T-cell (primary cell): ENCODE measurements at regions not wholly inside any gene's neighbourhood (a gene's known extent, or its start where the extent isn't known, plus 50 kb on each side); places are given as distances from the start of the nearest gene placed in this dataset.
"Not testable (repeated sequence)": the region's sequence is repeated elsewhere in the genome, so short reads cannot be mapped to it uniquely, and the experiment has no call there.

Experiments used
- ATAC-seq, 4 experiments: fragments of 200-7000 bp in 3 of 4; fragments of 150-1000 bp in 1 of 4; cut with Tn5 transposase; replicated peaks in 1 of 4; 1 replicate in 3 of 4; 2 replicates in 1 of 4; pipeline ENCODE4 v1.10.0; 2021; ENCODE audit warnings: moderate library complexity in 3 of 4, mild to moderate bottlenecking in 2 of 4, moderate number of reproducible peaks in 1 of 4
- CTCF ChIA-PET, 2 donors: fragments of 300-600 bp; sonication (Branson Sonifier 250); formaldehyde crosslinking; loops; one replicate each; lab custom pipeline; 2022; ENCODE audit warnings: antibody characterized with exemption in 2 of 2; lab: Charles Lee
- POLR2A ChIA-PET, 2 donors: fragments of 300-600 bp; sonication (Branson Sonifier 250); formaldehyde crosslinking; loops; one replicate each; lab custom pipeline; 2022; ENCODE audit warnings: antibody characterized with exemption in 2 of 2; lab: Charles Lee
- DNase-seq, 35 experiments: peaks; one replicate each; pipeline versions ENCODE4 v3.0.0 to v3.0.0-alpha.2; 2013 to 2023
- H3K27ac ChIP-seq: one replicate; pipeline ENCODE4 v1.5.1; 2013; ENCODE audit warnings: low read length
- H3K27me3 ChIP-seq, 2 experiments: replicated peaks in 1 of 2; 1 replicate in 1 of 2; 2 replicates in 1 of 2; pipeline versions ENCODE4 v1.6.1 to v1.7.0; 2013; ENCODE audit warnings: low read length in 1 of 2, mixed read lengths in 1 of 2; ENCODE audit not compliant: control insufficient read depth in 2 of 2, insufficient read depth in 2 of 2; ENCODE audit errors: extremely low read depth in 1 of 2
- H3K36me3 ChIP-seq, 2 donors: 1 replicate in 1 of 2; 2 replicates in 1 of 2; pipeline versions ENCODE4 v1.6.1 to v1.7.0; 2013; ENCODE audit warnings: low read length in 1 of 2; ENCODE audit not compliant: control insufficient read depth in 2 of 2, insufficient read depth in 1 of 2; ENCODE audit errors: extremely low read depth in 1 of 2
- H3K4me1 ChIP-seq, 2 experiments: 1 replicate in 1 of 2; 2 replicates in 1 of 2; pipeline versions ENCODE4 v1.6.1 to v1.7.0; 2013; ENCODE audit warnings: low read length in 2 of 2, mixed read lengths in 1 of 2; ENCODE audit not compliant: insufficient read depth in 2 of 2, control insufficient read depth in 1 of 2; ENCODE audit errors: extremely low read depth in 1 of 2
- H3K4me3 ChIP-seq, 2 donors: 1 replicate in 1 of 2; 2 replicates in 1 of 2; pipeline versions ENCODE4 v1.5.1 to v1.7.0; 2013; ENCODE audit warnings: mild to moderate bottlenecking in 2 of 2, low read length in 1 of 2, moderate library complexity in 1 of 2; ENCODE audit not compliant: control insufficient read depth in 1 of 2; ENCODE audit errors: extremely low read depth in 1 of 2
- H3K9me3 ChIP-seq: 2 replicates; pipeline ENCODE4 v1.7.0; 2013
- H3K27ac Mint-ChIP-seq, 2 donors: one replicate each; pipeline ENCODE4 v1.8.0; 2020 to 2021; ENCODE audit warnings: mild to moderate bottlenecking in 2 of 2, mixed read lengths in 2 of 2
- H3K27me3 Mint-ChIP-seq, 2 donors: one replicate each; pipeline ENCODE4 v1.8.0; 2021 to 2022; ENCODE audit warnings: mixed read lengths in 2 of 2
- H3K36me3 Mint-ChIP-seq: one replicate; pipeline ENCODE4 v1.8.0; 2021; ENCODE audit warnings: mixed read lengths
- H3K4me1 Mint-ChIP-seq, 3 donors: one replicate each; pipeline ENCODE4 v1.8.0; 2020 to 2022; ENCODE audit warnings: mixed read lengths in 3 of 3, mild to moderate bottlenecking in 1 of 3
- H3K4me3 Mint-ChIP-seq, 3 donors: one replicate each; pipeline ENCODE4 v1.8.0; 2020 to 2022; ENCODE audit warnings: mild to moderate bottlenecking in 3 of 3, mixed read lengths in 3 of 3, moderate library complexity in 3 of 3
- H3K9me3 Mint-ChIP-seq, 3 donors: one replicate each; pipeline ENCODE4 v1.8.0; 2020 to 2022; ENCODE audit warnings: mixed read lengths in 3 of 3
- WGBS: methylation state at CpG from one replicate; pipeline ENCODE4 v1.1.5; 2013; ENCODE audit warnings: missing lambda C conversion rate; ENCODE audit not compliant: insufficient coverage; 5-methylcytosine and 5-hydroxymethylcytosine counted together

DNA sequence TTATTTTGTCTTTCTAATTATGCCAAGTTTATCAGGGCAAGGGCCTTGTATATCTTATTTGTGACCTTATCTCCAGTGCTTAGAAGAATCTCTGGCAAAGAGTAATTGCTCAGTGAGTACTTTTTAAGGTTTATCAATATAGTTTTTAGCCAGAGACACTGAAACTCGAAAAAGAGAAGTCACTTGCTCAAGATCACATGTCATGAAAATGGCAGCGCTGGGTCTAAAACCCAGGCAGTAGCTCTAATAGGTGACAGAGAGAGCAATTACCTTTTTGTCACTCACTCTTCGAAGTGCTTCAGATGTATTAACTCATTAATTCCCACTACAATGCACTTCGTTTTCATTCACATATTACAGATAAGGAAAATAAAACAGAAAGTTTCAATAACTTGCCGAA lies 667.5 kb downstream of the DOK5 start:
- POLR2A ChIA-PET = no interaction called here
- Mint-ChIP-seq H3K27ac (no peak overlapping the region), H3K27me3 (no peaks in the 10 kb centered on the region), H3K36me3 (no peaks in the 10 kb centered on the region), H3K4me3 (no peak overlapping the region), H3K9me3 (peaks cover 3 to 17% (median 6%) of the 10 kb centered on the region in 3 donors), H3K4me1 (no peaks in the 10 kb centered on the region)
- H3K9me3 ChIP-seq = no peaks in the 10 kb centered on the region
- no peaks in the 10 kb centered on the region for H3K27me3 ChIP-seq
- DNase-seq (no peak), ATAC-seq (no peak)
- no peak overlapping the region for H3K27ac ChIP-seq
- WGBS = 67% methylated on average over 3 of the region's 5 CpGs
- no peaks in the 10 kb centered on the region for H3K4me1 ChIP-seq
- no peak overlapping the region for H3K4me3 ChIP-seq
- no peaks in the 10 kb centered on the region for H3K36me3 ChIP-seq
- CTCF ChIA-PET = no interaction called here

DNA sequence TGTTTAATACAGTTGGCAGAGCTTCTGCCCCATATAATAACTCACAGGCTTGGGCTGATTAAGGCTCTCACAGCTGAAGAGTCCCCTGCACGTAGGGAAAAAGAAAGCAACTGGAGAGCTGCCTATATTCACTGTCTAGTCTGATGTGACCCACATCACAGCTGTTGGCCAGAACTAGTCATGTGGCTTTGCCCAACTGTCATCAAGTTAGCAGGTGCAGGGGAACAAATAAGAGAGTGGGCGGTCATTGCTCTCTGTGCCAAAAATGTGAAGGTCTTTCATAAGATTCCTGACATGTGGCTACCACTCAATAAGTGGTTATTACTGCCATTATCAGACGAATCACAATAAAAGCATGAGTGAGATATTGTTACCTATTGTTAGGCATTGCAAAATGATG lies 665.2 kb downstream of the DOK5 start:
- no peaks in the 10 kb centered on the region for H3K27me3 Mint-ChIP-seq
- no peaks in the 10 kb centered on the region for H3K36me3 ChIP-seq
- no peak for ATAC-seq
- ChIA-PET CTCF (no interaction called here), POLR2A (no interaction called here)
- 29% methylated on average over 1 of the region's 3 CpGs for WGBS
- H3K27ac Mint-ChIP-seq = no peak overlapping the region
- peaks cover 8 to 18% (median 9%) of the 10 kb centered on the region in 3 donors for H3K9me3 Mint-ChIP-seq
- H3K27me3 ChIP-seq = no peaks in the 10 kb centered on the region
- no peaks in the 10 kb centered on the region for H3K4me1 ChIP-seq
- no peak overlapping the region for H3K27ac ChIP-seq
- no peak for DNase-seq
- H3K9me3 ChIP-seq = no peaks in the 10 kb centered on the region
- H3K36me3 Mint-ChIP-seq = no peaks in the 10 kb centered on the region
- H3K4me3 Mint-ChIP-seq = no peak overlapping the region
- no peaks in the 10 kb centered on the region for H3K4me1 Mint-ChIP-seq
- H3K4me3 ChIP-seq = no peak overlapping the region

DNA sequence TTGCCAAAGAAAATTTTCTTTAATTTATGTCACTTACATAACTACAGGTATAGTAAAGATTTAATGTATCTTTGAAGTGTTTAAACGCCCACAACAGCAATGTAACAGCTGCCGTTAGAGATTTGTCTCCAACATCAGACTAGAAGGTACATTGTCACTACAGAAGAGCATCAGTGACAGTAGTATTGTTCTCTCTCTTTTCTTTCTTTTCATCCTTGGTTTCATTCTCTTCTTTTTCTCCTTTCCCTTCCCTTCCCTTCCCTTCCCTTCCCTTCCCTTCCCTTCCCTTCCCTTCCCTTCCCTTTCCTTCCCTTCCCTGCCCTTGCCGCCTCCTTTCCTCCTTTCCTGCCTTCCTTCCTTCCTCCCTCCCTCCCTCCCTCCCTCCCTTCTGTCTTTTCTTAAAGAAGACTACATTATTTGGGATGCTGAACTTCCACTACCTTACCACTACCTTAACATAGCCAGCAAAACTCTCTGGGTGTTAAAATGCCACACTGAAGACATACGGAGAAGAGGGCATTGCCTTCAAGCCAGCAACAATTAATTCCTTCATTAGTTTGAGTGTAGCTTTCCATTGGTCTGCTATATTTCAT lies 663.9 kb downstream of the DOK5 start:
- no peaks in the 10 kb centered on the region for H3K27me3 Mint-ChIP-seq
- WGBS = no CpG with 5 or more reads among the region's 4 CpGs
- POLR2A ChIA-PET = no interaction called here

DNA sequence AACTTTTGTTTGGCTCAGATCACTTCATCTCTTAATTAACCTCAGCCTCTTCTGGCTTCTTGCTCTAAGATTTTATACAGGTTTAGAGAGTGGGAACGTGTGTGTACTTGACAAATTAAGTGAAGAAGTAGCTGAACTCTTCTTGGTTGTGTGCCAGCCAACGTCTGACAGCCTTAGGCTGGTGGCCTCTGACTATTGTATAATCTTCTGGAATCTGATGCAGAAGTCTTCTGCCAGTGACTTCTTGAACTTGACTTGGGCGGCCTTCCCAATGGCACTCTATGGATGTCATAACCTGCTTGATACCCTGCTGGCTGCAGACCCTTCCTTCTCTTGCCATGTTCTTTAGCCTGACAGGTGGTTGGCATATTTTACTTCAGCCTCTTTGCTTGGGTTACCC lies 660.5 kb downstream of the DOK5 start:
- Histone ChIP-seq H3K36me3 (no peaks in the 10 kb centered on the region), H3K4me1 (no peaks in the 10 kb centered on the region), H3K4me3 (no peak overlapping the region), H3K27me3 (no peaks in the 10 kb centered on the region), H3K27ac (no peak overlapping the region), H3K9me3 (no peaks in the 10 kb centered on the region)
- ATAC-seq (no peak), DNase-seq (no peak)
- Mint-ChIP-seq H3K27ac (no peak overlapping the region), H3K36me3 (no peaks in the 10 kb centered on the region), H3K9me3 (peaks cover 7 to 12% (median 10%) of the 10 kb centered on the region in 3 donors), H3K4me1 (no peaks in the 10 kb centered on the region), H3K27me3 (no peaks in the 10 kb centered on the region), H3K4me3 (no peak overlapping the region)
- CTCF ChIA-PET = no interaction called here
- WGBS = 67% methylated on average over 3 of the region's 3 CpGs
- POLR2A ChIA-PET = no interaction called here

More for the DNA sequence above, 663.9 kb downstream of the DOK5 start:
- no peak overlapping the region for H3K27ac ChIP-seq
- no peaks in the 10 kb centered on the region for H3K4me1 ChIP-seq
- Mint-ChIP-seq H3K27ac (no peak overlapping the region), H3K4me1 (no peaks in the 10 kb centered on the region), H3K36me3 (no peaks in the 10 kb centered on the region), H3K9me3 (peaks cover 3 to 13% (median 8%) of the 10 kb centered on the region in 3 donors), H3K4me3 (no peak overlapping the region)
- DNase-seq (no peak), ATAC-seq (no peak)
- no peak overlapping the region for H3K4me3 ChIP-seq
- CTCF ChIA-PET = no interaction called here
- no peaks in the 10 kb centered on the region for H3K27me3 ChIP-seq
- H3K9me3 ChIP-seq = no peaks in the 10 kb centered on the region
- H3K36me3 ChIP-seq = no peaks in the 10 kb centered on the region

DNA sequence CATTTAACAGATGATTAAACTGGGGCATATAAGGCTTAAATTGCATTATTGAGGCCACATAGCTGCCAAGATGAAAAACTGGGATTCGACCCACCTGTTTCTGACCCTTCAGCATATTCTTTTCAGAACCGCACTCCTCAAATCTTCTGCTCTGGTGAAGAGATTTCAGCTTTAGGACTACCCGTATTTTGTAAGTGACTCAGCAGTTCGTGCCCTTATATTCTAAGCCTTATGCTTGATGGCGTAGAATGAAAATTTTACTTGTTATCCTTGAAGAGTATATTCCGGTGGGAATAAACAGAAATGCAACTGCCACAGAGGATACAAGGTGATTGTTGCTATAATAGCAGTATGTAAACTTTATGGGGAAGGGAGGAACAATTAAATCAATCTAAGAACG lies 657.1 kb downstream of the DOK5 start:
- POLR2A ChIA-PET = no interaction called here
- no peaks in the 10 kb centered on the region for H3K4me1 ChIP-seq
- CTCF ChIA-PET = no interaction called here
- H3K27me3 Mint-ChIP-seq = no peaks in the 10 kb centered on the region
- H3K27me3 ChIP-seq = no peaks in the 10 kb centered on the region
- peaks cover 4 to 9% (median 6%) of the 10 kb centered on the region in 3 donors for H3K9me3 Mint-ChIP-seq
- no peak overlapping the region for H3K27ac ChIP-seq
- no peak overlapping the region for H3K4me3 Mint-ChIP-seq
- H3K4me3 ChIP-seq = no peak overlapping the region
- H3K36me3 ChIP-seq = no peaks in the 10 kb centered on the region
- no peak for ATAC-seq
- no peaks in the 10 kb centered on the region for H3K9me3 ChIP-seq
- 82% methylated on average over 5 of the region's 7 CpGs for WGBS
- H3K27ac Mint-ChIP-seq = no peak overlapping the region
- H3K4me1 Mint-ChIP-seq = no peaks in the 10 kb centered on the region
- H3K36me3 Mint-ChIP-seq = no peaks in the 10 kb centered on the region
- no peak for DNase-seq

DNA sequence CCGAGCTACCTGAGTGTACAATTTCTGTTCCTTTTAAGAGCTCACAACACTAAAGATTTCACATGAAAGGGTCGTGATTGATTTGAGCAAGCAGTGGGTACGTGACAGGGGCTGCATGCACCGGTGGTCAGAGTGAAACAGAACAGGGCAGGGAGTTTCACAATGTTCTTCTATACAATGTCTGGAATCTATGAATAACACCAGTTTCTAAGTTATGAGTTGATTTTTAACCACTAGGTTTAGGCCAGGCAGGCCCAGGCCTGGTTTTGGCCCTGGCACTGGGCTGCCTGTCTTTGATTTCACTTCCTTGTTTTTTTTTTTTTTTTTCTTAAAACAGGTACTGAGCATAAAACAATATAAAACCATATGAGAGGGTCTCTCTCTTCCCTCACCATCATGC lies 642.2 kb downstream of the DOK5 start:
- DNase-seq, ATAC-seq, H3K4me1 ChIP-seq, H3K9me3 ChIP-seq, H3K36me3 Mint-ChIP-seq, H3K27ac Mint-ChIP-seq, H3K27me3 ChIP-seq, H3K4me1 Mint-ChIP-seq, POLR2A ChIA-PET, H3K9me3 Mint-ChIP-seq, H3K4me3 ChIP-seq, H3K27ac ChIP-seq, H3K27me3 Mint-ChIP-seq, H3K4me3 Mint-ChIP-seq, H3K36me3 ChIP-seq, CTCF ChIA-PET: not testable (repeated sequence)
- 100% methylated on average over 1 of the region's 4 CpGs for WGBS

DNA sequence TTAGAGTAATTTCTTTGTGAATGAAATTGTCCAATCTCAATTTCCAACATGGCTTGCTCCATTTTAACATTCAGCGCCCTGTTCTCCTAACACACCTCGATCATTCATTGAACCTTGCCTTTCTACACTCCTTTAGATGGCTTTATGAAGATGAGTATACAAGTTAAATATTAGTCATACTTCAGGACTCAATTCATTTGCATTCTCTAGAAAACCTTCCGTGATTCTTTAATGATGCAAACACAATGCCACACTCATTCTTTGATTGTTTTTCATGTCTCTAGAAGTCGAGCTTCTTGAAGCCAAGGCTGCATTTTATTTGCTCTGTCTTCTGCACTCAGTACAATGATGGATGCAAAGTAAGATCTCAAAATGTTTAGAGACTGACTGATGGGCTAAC lies 641.2 kb downstream of the DOK5 start:
- Histone ChIP-seq H3K27me3 (no peaks in the 10 kb centered on the region), H3K4me3 (no peak overlapping the region), H3K9me3 (no peaks in the 10 kb centered on the region), H3K36me3 (no peaks in the 10 kb centered on the region), H3K27ac (no peak overlapping the region), H3K4me1 (no peaks in the 10 kb centered on the region)
- DNase-seq (no peak), ATAC-seq (no peak)
- Mint-ChIP-seq H3K27me3 (no peaks in the 10 kb centered on the region), H3K4me1 (no peaks in the 10 kb centered on the region), H3K4me3 (no peak overlapping the region), H3K36me3 (no peaks in the 10 kb centered on the region), H3K27ac (no peak overlapping the region), H3K9me3 (peaks cover 0 to 12% (median 0%) of the 10 kb centered on the region in 3 donors)
- POLR2A ChIA-PET = no interaction called here
- WGBS = no CpG with 5 or more reads among the region's 4 CpGs
- CTCF ChIA-PET = no interaction called here
